VCaP (cell line): ENCODE measurements at regions not wholly inside any gene's neighbourhood (a gene's known extent, or its start where the extent isn't known, plus 50 kb on each side); places are given as distances from the start of the nearest gene placed in this dataset.

Experiments used
- H3K27ac ChIP-seq: fragments of 450-650 bp; 2 replicates; pipeline ENCODE4 v1.5.1; 2017
- CTCF ChIP-seq: fragments of 450-650 bp; conservative IDR thresholded peaks from 2 replicates; pipeline ENCODE4 v1.5.1; 2017; ENCODE audit warnings: mild to moderate bottlenecking, moderate library complexity

GRCh38 chr4:125365731-125366130 lies 51.0 kb downstream of the FAT4 start:
- H3K27ac ChIP-seq: no peak overlapping the region

GRCh38 chr4:125368146-125368545 lies 53.4 kb downstream of the FAT4 start:
- no peak for TF ChIP-seq CTCF
- H3K27ac ChIP-seq: no peak overlapping the region

More at GRCh38 chr4:125365731-125366130, 51.0 kb downstream of the FAT4 start:
- TF ChIP-seq CTCF: no peak

GRCh38 chr4:125368671-125369081 lies 53.9 kb downstream of the FAT4 start:
- no peak for TF ChIP-seq CTCF
- H3K27ac ChIP-seq: no peak overlapping the region

GRCh38 chr4:125369098-125369497 lies 54.3 kb downstream of the FAT4 start:
- H3K27ac ChIP-seq: no peak overlapping the region
- TF ChIP-seq CTCF: no peak

- H3K27ac ChIP-seq: no peak overlapping the region
- TF ChIP-seq CTCF: no peak
These were observed 55.7 kb downstream of the FAT4 start for GRCh38 chr4:125370478-125370877.

- no peak for TF ChIP-seq CTCF
- H3K27ac ChIP-seq: peak overlapping the region; percentile 54
These were observed 68.2 kb downstream of the FAT4 start for GRCh38 chr4:125382995-125383394.

GRCh38 chr4:125387770-125388169 lies 73.0 kb downstream of the FAT4 start:
- no peak overlapping the region for H3K27ac ChIP-seq
- TF ChIP-seq CTCF: no peak

- no peak overlapping the region for H3K27ac ChIP-seq
- no peak for TF ChIP-seq CTCF
These were observed 73.9 kb downstream of the FAT4 start for GRCh38 chr4:125388613-125389012.
